ENCODE measurements at regions not wholly inside any gene's neighbourhood (a gene's known extent, or its start where the extent isn't known, plus 50 kb on each side); places are given as distances from the start of the nearest gene placed in this dataset.
"Not testable (repeated sequence)": the region's sequence is repeated elsewhere in the genome, so short reads cannot be mapped to it uniquely, and the experiment has no call there.

GRCh38 chr2:234355808-234356365 is 141.0 kb downstream of the ARL4C start:
- peak overlapping the region; percentile 28 for H3K27ac Mint-ChIP-seq
- no peaks in the 10 kb centered on the region for H3K4me1 Mint-ChIP-seq (ENCODE audit: low read depth)
- no peak overlapping the region for H3K4me3 Mint-ChIP-seq
- H3K36me3 Mint-ChIP-seq (ENCODE audit: low read depth) = no peaks in the 10 kb centered on the region
- peaks cover 31% of the 10 kb centered on the region for H3K9me3 Mint-ChIP-seq
- intact Hi-C loops (cut with micrococcal nuclease) = no loop called here
- peaks cover 37% of the 10 kb centered on the region for H3K27me3 Mint-ChIP-seq

GRCh38 chr2:234355021-234355720 is 141.7 kb downstream of the ARL4C start:
- H3K9me3 Mint-ChIP-seq = peaks cover 31% of the 10 kb centered on the region
- no peaks in the 10 kb centered on the region for H3K36me3 Mint-ChIP-seq (ENCODE audit: low read depth)
- H3K27me3 Mint-ChIP-seq = peaks cover 32% of the 10 kb centered on the region
- peak overlapping the region; percentile 28 for H3K27ac Mint-ChIP-seq
- no peak overlapping the region for H3K4me3 Mint-ChIP-seq
- intact Hi-C loops (cut with micrococcal nuclease) = no loop called here
- no peaks in the 10 kb centered on the region for H3K4me1 Mint-ChIP-seq (ENCODE audit: low read depth)

- peaks cover 16% of the 10 kb centered on the region for H3K27me3 Mint-ChIP-seq
- no peak overlapping the region for H3K27ac Mint-ChIP-seq
- no peak overlapping the region for H3K4me3 Mint-ChIP-seq
- no peaks in the 10 kb centered on the region for H3K36me3 Mint-ChIP-seq (ENCODE audit: low read depth)
- peaks cover 14% of the 10 kb centered on the region for H3K4me1 Mint-ChIP-seq (ENCODE audit: low read depth)
- peaks cover 17% of the 10 kb centered on the region for H3K9me3 Mint-ChIP-seq
- intact Hi-C loops (cut with micrococcal nuclease) = no loop called here
These were observed 144.6 kb downstream of the ARL4C start for GRCh38 chr2:234352270-234352669.

GRCh38 chr2:234351866-234352265 is 145.0 kb downstream of the ARL4C start:
- Mint-ChIP-seq H3K9me3 (peaks cover 17% of the 10 kb centered on the region), H3K4me1 (ENCODE audit: low read depth) (peaks cover 18% of the 10 kb centered on the region), H3K27me3 (peaks cover 14% of the 10 kb centered on the region)
- intact Hi-C loops (cut with micrococcal nuclease); H3K4me3 Mint-ChIP-seq; H3K27ac Mint-ChIP-seq; H3K36me3 Mint-ChIP-seq (ENCODE audit: low read depth): not testable (repeated sequence)

- peak overlapping the region; percentile 70 for H3K27ac Mint-ChIP-seq
- H3K9me3 Mint-ChIP-seq = peaks cover 12% of the 10 kb centered on the region
- H3K36me3 Mint-ChIP-seq (ENCODE audit: low read depth) = no peaks in the 10 kb centered on the region
- H3K4me1 Mint-ChIP-seq (ENCODE audit: low read depth) = peaks cover 22% of the 10 kb centered on the region
- H3K27me3 Mint-ChIP-seq = peaks cover 1% of the 10 kb centered on the region
- intact Hi-C loops (cut with micrococcal nuclease) = no loop called here
- H3K4me3 Mint-ChIP-seq = no peak overlapping the region
These were observed 148.8 kb downstream of the ARL4C start for GRCh38 chr2:234348081-234348480.

- H3K27ac Mint-ChIP-seq = peak overlapping the region; percentile 53
- H3K4me1 Mint-ChIP-seq (ENCODE audit: low read depth) = peaks cover 22% of the 10 kb centered on the region
- H3K27me3 Mint-ChIP-seq = peaks cover 1% of the 10 kb centered on the region
- intact Hi-C loops (cut with micrococcal nuclease) = no loop called here
- H3K36me3 Mint-ChIP-seq (ENCODE audit: low read depth) = no peaks in the 10 kb centered on the region
- no peak overlapping the region for H3K4me3 Mint-ChIP-seq
- peaks cover 9% of the 10 kb centered on the region for H3K9me3 Mint-ChIP-seq
These were observed 151.0 kb downstream of the ARL4C start for GRCh38 chr2:234345921-234346320.

- H3K27ac Mint-ChIP-seq = no peak overlapping the region
- peaks cover 1% of the 10 kb centered on the region for H3K27me3 Mint-ChIP-seq
- no peak overlapping the region for H3K4me3 Mint-ChIP-seq
- peaks cover 30% of the 10 kb centered on the region for H3K4me1 Mint-ChIP-seq (ENCODE audit: low read depth)
- H3K9me3 Mint-ChIP-seq = peaks cover 19% of the 10 kb centered on the region
- H3K36me3 Mint-ChIP-seq (ENCODE audit: low read depth) = peaks cover 9% of the 10 kb centered on the region
- intact Hi-C loops (cut with micrococcal nuclease) = no loop called here
These were observed 152.9 kb downstream of the ARL4C start for GRCh38 chr2:234344012-234344411.

GRCh38 chr2:234343372-234343771 is 153.5 kb downstream of the ARL4C start:
- Mint-ChIP-seq H3K36me3 (ENCODE audit: low read depth) (peaks cover 13% of the 10 kb centered on the region), H3K27ac (no peak overlapping the region), H3K4me1 (ENCODE audit: low read depth) (peaks cover 28% of the 10 kb centered on the region), H3K4me3 (no peak overlapping the region), H3K9me3 (peaks cover 26% of the 10 kb centered on the region), H3K27me3 (peaks cover 1% of the 10 kb centered on the region)
- intact Hi-C loops (cut with micrococcal nuclease) = no loop called here

- no peak overlapping the region for H3K4me3 Mint-ChIP-seq
- H3K4me1 Mint-ChIP-seq (ENCODE audit: low read depth) = peaks cover 24% of the 10 kb centered on the region
- intact Hi-C loops (cut with micrococcal nuclease) = no loop called here
- H3K27me3 Mint-ChIP-seq = peaks cover 1% of the 10 kb centered on the region
- peaks cover 13% of the 10 kb centered on the region for H3K36me3 Mint-ChIP-seq (ENCODE audit: low read depth)
- H3K27ac Mint-ChIP-seq = peak overlapping the region; percentile 2
- peaks cover 26% of the 10 kb centered on the region for H3K9me3 Mint-ChIP-seq
These were observed 155.4 kb downstream of the ARL4C start for GRCh38 chr2:234341306-234341985.

GRCh38 chr2:234339501-234339900 is 157.4 kb downstream of the ARL4C start:
- intact Hi-C loops (cut with micrococcal nuclease) = loop anchor here (5.0 kb wide), 1 partner anchor 88 kb away; no protein-coding TSS in a partner anchor
- H3K4me3 Mint-ChIP-seq = no peak overlapping the region
- peaks cover 1% of the 10 kb centered on the region for H3K27me3 Mint-ChIP-seq
- H3K36me3 Mint-ChIP-seq (ENCODE audit: low read depth) = peaks cover 13% of the 10 kb centered on the region
- H3K9me3 Mint-ChIP-seq = peaks cover 26% of the 10 kb centered on the region
- H3K27ac Mint-ChIP-seq = peak overlapping the region; percentile 69
- H3K4me1 Mint-ChIP-seq (ENCODE audit: low read depth) = peaks cover 35% of the 10 kb centered on the region

GRCh38 chr2:234339011-234339410 is 157.9 kb downstream of the ARL4C start:
- peaks cover 26% of the 10 kb centered on the region for H3K9me3 Mint-ChIP-seq
- intact Hi-C loops (cut with micrococcal nuclease) = loop anchor here (5.0 kb wide), 1 partner anchor 88 kb away; no protein-coding TSS in a partner anchor
- no peaks in the 10 kb centered on the region for H3K27me3 Mint-ChIP-seq
- peaks cover 39% of the 10 kb centered on the region for H3K4me1 Mint-ChIP-seq (ENCODE audit: low read depth)
- no peak overlapping the region for H3K4me3 Mint-ChIP-seq
- peaks cover 13% of the 10 kb centered on the region for H3K36me3 Mint-ChIP-seq (ENCODE audit: low read depth)
- peak overlapping the region; percentile 69 for H3K27ac Mint-ChIP-seq

GRCh38 chr2:234335661-234336228 is 161.1 kb downstream of the ARL4C start:
- H3K27ac Mint-ChIP-seq = peak overlapping the region; percentile 97
- peak overlapping the region; percentile 18 for H3K4me3 Mint-ChIP-seq

GRCh38 chr2:234334756-234335155 is 162.1 kb downstream of the ARL4C start:
- Mint-ChIP-seq H3K4me1 (ENCODE audit: low read depth) (peaks cover 64% of the 10 kb centered on the region), H3K27ac (peak overlapping the region; percentile 97), H3K36me3 (ENCODE audit: low read depth) (peaks cover 17% of the 10 kb centered on the region), H3K27me3 (peaks cover 12% of the 10 kb centered on the region), H3K9me3 (peaks cover 26% of the 10 kb centered on the region), H3K4me3 (no peak overlapping the region)
- intact Hi-C loops (cut with micrococcal nuclease) = loop anchor here (1.0 to 5.0 kb wide), 7 partner anchors 26 to 162 kb away; partner anchors contain the start of gene ARL4C

More at GRCh38 chr2:234335661-234336228, 161.1 kb downstream of the ARL4C start:
- H3K9me3 Mint-ChIP-seq = peaks cover 29% of the 10 kb centered on the region
- H3K27me3 Mint-ChIP-seq = peaks cover 12% of the 10 kb centered on the region
- intact Hi-C loops (cut with micrococcal nuclease) = loop anchor here (1.0 to 5.0 kb wide), 7 partner anchors 27 to 161 kb away; partner anchors contain the start of gene ARL4C
- H3K36me3 Mint-ChIP-seq (ENCODE audit: low read depth) = peaks cover 19% of the 10 kb centered on the region
- H3K4me1 Mint-ChIP-seq (ENCODE audit: low read depth) = peaks cover 64% of the 10 kb centered on the region

- Mint-ChIP-seq H3K27me3 (peaks cover 12% of the 10 kb centered on the region), H3K9me3 (peaks cover 20% of the 10 kb centered on the region), H3K27ac (peak overlapping the region; percentile 97), H3K4me1 (ENCODE audit: low read depth) (peaks cover 58% of the 10 kb centered on the region), H3K36me3 (ENCODE audit: low read depth) (peaks cover 11% of the 10 kb centered on the region), H3K4me3 (no peak overlapping the region)
- intact Hi-C loops (cut with micrococcal nuclease) = loop anchor here (2.0 kb wide), 1 partner anchor 163 kb away; the partner anchor contains the start of gene ARL4C
These were observed 162.7 kb downstream of the ARL4C start for GRCh38 chr2:234334151-234334550.

Measured in dendritic cell treated with granulocyte-macrophage colony-stimulating factor and Interleukin-4, amounts not matched to agents 40 ng/mL and 50 ng/mL, for 4 days (primary cell).